Kidney (tissue), 13 donors: ENCODE measurements at regions not wholly inside any gene's neighbourhood (a gene's known extent, or its start where the extent isn't known, plus 50 kb on each side); places are given as distances from the start of the nearest gene placed in this dataset.

Source experiments
- DNase-seq, 5 donors: peaks; one replicate each; pipeline ENCODE4 v3.0.0-alpha.2; 2013 to 2020
- FAIRE-seq: peaks from 2 replicates; lab custom pipeline; 2012; peaks lifted over from hg19 to GRCh38; lab: Jason Lieb, UNC
- H3K27ac ChIP-seq, 2 donors: one replicate each; pipeline ENCODE4 v1.7.0; 2013; ENCODE audit warnings: low read depth in 2 of 2, low read length in 2 of 2, inconsistent platforms in 1 of 2
- H3K27me3 ChIP-seq: one replicate; pipeline ENCODE4 v1.7.1; 2013; ENCODE audit warnings: low read length, inconsistent platforms; ENCODE audit not compliant: control insufficient read depth, insufficient read depth
- H3K36me3 ChIP-seq, 3 donors: one replicate each; pipeline versions ENCODE4 v1.7.0 to v1.7.1; 2013; ENCODE audit warnings: low read length in 3 of 3, control low read depth in 1 of 3, inconsistent platforms in 1 of 3; ENCODE audit not compliant: insufficient read depth in 3 of 3, control insufficient read depth in 2 of 3
- H3K4me1 ChIP-seq, 3 donors: one replicate each; pipeline versions ENCODE4 v1.7.0 to v1.7.1; 2013; ENCODE audit warnings: low read length in 3 of 3, inconsistent platforms in 1 of 3, low read depth in 1 of 3; ENCODE audit not compliant: control insufficient read depth in 2 of 3, insufficient read depth in 2 of 3
- H3K4me3 ChIP-seq, 3 donors: one replicate each; pipeline versions ENCODE4 v1.7.0 to v1.8.1; 2013; ENCODE audit warnings: low read length in 3 of 3, control low read depth in 1 of 3, inconsistent platforms in 1 of 3
- H3K9ac ChIP-seq, 3 donors: one replicate each; pipeline versions ENCODE4 v1.7.0 to v1.7.1; 2013; ENCODE audit warnings: low read length in 3 of 3, control low read depth in 1 of 3, inconsistent platforms in 1 of 3
- H3K9me3 ChIP-seq, 3 donors: one replicate each; pipeline versions ENCODE4 v1.7.0 to v1.7.1; 2013; ENCODE audit warnings: low read length in 3 of 3, control low read depth in 1 of 3, inconsistent platforms in 1 of 3; ENCODE audit not compliant: control insufficient read depth in 2 of 3, insufficient read depth in 1 of 3
- intact Hi-C: fragments of 100-400 bp; cut with DNase I; formaldehyde crosslinking; loops from one replicate; pipeline ENCODE4 v1.11.1; 2022
- TF ChIP-seq, protein P1 (sequence below): IDR thresholded peaks from 3 replicates; pipeline ENCODE4 v1.5.1; 2012; ENCODE audit warnings: mild to moderate bottlenecking, moderate library complexity, borderline replicate concordance; ENCODE audit not compliant: insufficient read depth; ENCODE audit errors: extremely low read depth
- donor health status: control.
- donor health status: control.
- donor health status: control.
- donor health status: control.
- donor health status: control.
- donor health status: DM: yes; HTN: yes; CAD: no.
- donor health status: Normal renal cell carcinoma (clear cell type).

DNA sequence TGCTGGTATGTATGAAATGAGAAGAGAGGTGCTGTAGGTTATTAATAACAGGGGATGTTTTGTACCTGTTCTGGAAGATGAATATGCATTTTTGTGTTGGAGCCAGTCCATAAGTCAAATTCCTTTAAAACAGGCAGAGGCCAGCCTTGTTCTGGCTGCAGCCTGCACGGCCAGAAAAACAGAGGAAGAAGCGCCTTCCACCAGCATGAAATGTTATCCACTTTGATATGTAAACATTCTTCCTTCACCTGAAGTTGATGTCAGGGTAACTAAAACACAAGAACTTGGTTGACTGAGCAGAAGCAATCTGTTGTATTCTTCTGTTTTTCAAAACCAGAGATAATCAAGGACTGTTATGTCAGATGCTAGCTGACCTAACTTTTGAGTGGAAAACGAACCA is 237.9 kb upstream of the PLEKHG7 start:
- FAIRE-seq (no peak), DNase-seq (peak in 3 of 5 donors; percentile 21 to 44 (median 37))
- no peaks in the 10 kb centered on the region for H3K36me3 ChIP-seq
- TF ChIP-seq, protein P1, sequence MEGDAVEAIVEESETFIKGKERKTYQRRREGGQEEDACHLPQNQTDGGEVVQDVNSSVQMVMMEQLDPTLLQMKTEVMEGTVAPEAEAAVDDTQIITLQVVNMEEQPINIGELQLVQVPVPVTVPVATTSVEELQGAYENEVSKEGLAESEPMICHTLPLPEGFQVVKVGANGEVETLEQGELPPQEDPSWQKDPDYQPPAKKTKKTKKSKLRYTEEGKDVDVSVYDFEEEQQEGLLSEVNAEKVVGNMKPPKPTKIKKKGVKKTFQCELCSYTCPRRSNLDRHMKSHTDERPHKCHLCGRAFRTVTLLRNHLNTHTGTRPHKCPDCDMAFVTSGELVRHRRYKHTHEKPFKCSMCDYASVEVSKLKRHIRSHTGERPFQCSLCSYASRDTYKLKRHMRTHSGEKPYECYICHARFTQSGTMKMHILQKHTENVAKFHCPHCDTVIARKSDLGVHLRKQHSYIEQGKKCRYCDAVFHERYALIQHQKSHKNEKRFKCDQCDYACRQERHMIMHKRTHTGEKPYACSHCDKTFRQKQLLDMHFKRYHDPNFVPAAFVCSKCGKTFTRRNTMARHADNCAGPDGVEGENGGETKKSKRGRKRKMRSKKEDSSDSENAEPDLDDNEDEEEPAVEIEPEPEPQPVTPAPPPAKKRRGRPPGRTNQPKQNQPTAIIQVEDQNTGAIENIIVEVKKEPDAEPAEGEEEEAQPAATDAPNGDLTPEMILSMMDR: no peak
- no peaks in the 10 kb centered on the region for H3K9me3 ChIP-seq
- H3K9ac ChIP-seq: no peak overlapping the region
- no peak overlapping the region for H3K4me3 ChIP-seq
- intact Hi-C loops: no loop called here
- H3K27ac ChIP-seq: no peak overlapping the region
- H3K27me3 ChIP-seq: no peaks in the 10 kb centered on the region
- H3K4me1 ChIP-seq: no peaks in the 10 kb centered on the region

DNA sequence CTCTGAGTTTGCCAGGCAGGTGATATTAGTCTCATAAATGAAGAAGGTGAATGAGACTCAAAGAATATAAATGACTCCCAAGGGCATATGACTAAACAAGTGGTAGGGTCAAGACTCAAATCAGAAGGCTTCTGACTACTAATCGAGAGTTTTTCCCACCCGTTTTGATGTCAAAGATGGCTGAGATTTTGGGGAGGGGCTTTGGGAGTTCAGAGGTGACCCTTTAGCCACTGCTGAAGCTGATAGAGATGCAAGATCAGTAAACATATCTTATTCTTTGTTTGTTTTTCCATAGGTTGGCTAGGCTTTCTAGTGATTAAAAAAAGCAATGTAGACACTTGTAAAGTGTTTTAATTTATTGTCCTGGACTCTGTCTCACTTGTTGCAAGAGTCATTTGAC is 239.6 kb upstream of the PLEKHG7 start:
- H3K27ac ChIP-seq: no peak overlapping the region
- intact Hi-C loops: no loop called here
- H3K9ac ChIP-seq: no peak overlapping the region
- no peaks in the 10 kb centered on the region for H3K9me3 ChIP-seq
- H3K4me1 ChIP-seq: no peaks in the 10 kb centered on the region
- TF ChIP-seq, protein P1: no peak
- H3K4me3 ChIP-seq: no peak overlapping the region
- FAIRE-seq (no peak), DNase-seq (no peak)
- no peaks in the 10 kb centered on the region for H3K27me3 ChIP-seq
- no peaks in the 10 kb centered on the region for H3K36me3 ChIP-seq

DNA sequence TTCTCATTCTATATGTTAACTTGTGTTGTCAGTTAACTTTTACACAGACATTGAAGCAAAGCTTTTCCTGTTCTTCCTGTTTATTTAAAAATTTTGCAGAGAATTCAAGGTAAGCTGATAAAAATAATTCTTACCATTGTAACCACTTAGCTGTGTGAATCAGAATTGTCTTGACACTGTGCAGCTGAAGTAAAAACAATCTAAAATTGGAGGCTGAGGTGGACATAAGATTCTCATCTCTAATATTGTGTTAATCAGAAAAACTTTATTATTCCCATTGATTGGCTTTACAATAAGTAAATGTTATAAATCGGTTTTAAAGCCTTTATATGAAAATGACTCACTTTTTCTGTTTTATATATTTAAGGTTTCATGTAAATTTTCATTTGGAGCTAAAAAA is 240.3 kb upstream of the PLEKHG7 start:
- H3K36me3 ChIP-seq: no peaks in the 10 kb centered on the region
- DNase-seq: no peak
- FAIRE-seq: no peak
- no peak overlapping the region for H3K9ac ChIP-seq
- intact Hi-C loops: no loop called here
- no peaks in the 10 kb centered on the region for H3K27me3 ChIP-seq
- no peak overlapping the region for H3K27ac ChIP-seq
- H3K4me3 ChIP-seq: no peak overlapping the region
- TF ChIP-seq, protein P1: no peak
- H3K4me1 ChIP-seq: no peaks in the 10 kb centered on the region
- no peaks in the 10 kb centered on the region for H3K9me3 ChIP-seq

DNA sequence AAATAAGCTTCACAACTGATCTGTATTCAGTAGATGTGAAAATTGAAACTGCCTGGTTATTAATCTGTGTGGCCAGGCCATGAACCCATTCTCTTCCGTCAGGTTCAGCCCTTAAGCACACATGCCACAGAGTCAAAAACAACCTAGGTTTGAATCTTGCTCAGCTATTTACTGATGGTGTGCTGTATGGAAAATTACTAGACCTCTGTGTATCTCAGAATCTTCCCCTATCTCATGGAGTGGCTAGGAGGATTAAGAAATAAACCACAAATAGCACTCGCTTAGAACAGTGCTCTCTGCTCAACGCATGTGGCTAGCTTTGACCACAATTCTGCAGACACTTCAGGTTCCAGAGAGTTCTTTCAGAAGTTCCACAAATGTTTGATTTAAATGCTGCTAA is 240.7 kb upstream of the PLEKHG7 start:
- no peak for FAIRE-seq
- Histone ChIP-seq H3K9me3 (no peaks in the 10 kb centered on the region), H3K27ac (no peak overlapping the region), H3K27me3 (no peaks in the 10 kb centered on the region), H3K4me3 (no peak overlapping the region), H3K36me3 (no peaks in the 10 kb centered on the region), H3K9ac (no peak overlapping the region), H3K4me1 (no peaks in the 10 kb centered on the region)
- intact Hi-C loops: no loop called here
- DNase-seq: no peak
- TF ChIP-seq, protein P1: no peak
